ENCODE measurements at regions not wholly inside any gene's neighbourhood (a gene's known extent, or its start where the extent isn't known, plus 50 kb on each side); places are given as distances from the start of the nearest gene placed in this dataset.

- no peak for TF ChIP-seq CTCF (conservative IDR thresholded peaks at IDR 0.05; ENCODE audit: low read length)
- no peak for TF ChIP-seq EZH2phosphoT487 (IDR thresholded peaks at IDR 0.05; ENCODE audit: borderline replicate concordance)
Measured at GRCh38 chr5:93126634-93127033, 454.4 kb downstream of the NR2F1-AS1 start.

All from Loucy (cell line).